Panc1 (cell line): ENCODE measurements at regions not wholly inside any gene's neighbourhood (a gene's known extent, or its start where the extent isn't known, plus 50 kb on each side); places are given as distances from the start of the nearest gene placed in this dataset.

Source experiments
- ATAC-seq: fragments of 200-7000 bp; cut with Tn5 transposase; 2 replicates; pipeline ENCODE4 v1.9.1; 2020; ENCODE audit warnings: mild to moderate bottlenecking, moderate library complexity
- BruUV-seq: library from RNA; stranded (reverse); fragments of 400-500 nt; replicated peaks from 2 replicates; lab custom pipeline; 2021; lab: Mats Ljungman, UMichigan
- CTCF ChIA-PET: fragments of 300-600 bp; sonication (Branson Sonifier 250); formaldehyde crosslinking; loops from one replicate; lab custom pipeline; 2022; ENCODE audit warnings: antibody characterized with exemption; lab: Charles Lee
- POLR2A ChIA-PET: fragments of 300-600 bp; sonication (Branson Sonifier 250); formaldehyde crosslinking; loops from one replicate; lab custom pipeline; 2022; ENCODE audit warnings: antibody characterized with exemption; lab: Charles Lee
- DNase-seq: peaks from one replicate; pipeline ENCODE4 v3.0.0-alpha.2; 2010; ENCODE audit warnings: low read depth, low spot score
- H3K27ac ChIP-seq: 2 replicates; pipeline ENCODE4 v1.5.1; 2011; ENCODE audit warnings: mild to moderate bottlenecking, low read length, inconsistent platforms
- H3K27me3 ChIP-seq: fragments of 200-500 bp; sonication (Bioruptor generic); 2 replicates; pipeline ENCODE4 v1.6.0; 2014; ENCODE audit warnings: low read length, inconsistent platforms; ENCODE audit not compliant: control insufficient read depth, insufficient read depth
- H3K36me3 ChIP-seq: fragments of 200-500 bp; sonication (Bioruptor generic); 2 replicates; pipeline ENCODE4 v1.5.1; 2014; ENCODE audit warnings: inconsistent platforms, mild to moderate bottlenecking, low read length, moderate library complexity; ENCODE audit not compliant: control insufficient read depth, insufficient read depth
- H3K4me1 ChIP-seq: 2 replicates; pipeline ENCODE4 v1.5.1; 2011; ENCODE audit warnings: inconsistent platforms, mild to moderate bottlenecking, low read length, moderate library complexity; ENCODE audit not compliant: control insufficient read depth, insufficient read depth
- H3K4me3 ChIP-seq, 2 experiments: 2 replicates each; pipeline ENCODE4 v1.5.1; 2011 to 2012; ENCODE audit warnings: low read depth in 2 of 2, low read length in 2 of 2, mild to moderate bottlenecking in 2 of 2, inconsistent platforms in 1 of 2, moderate library complexity in 1 of 2
- H3K9me3 ChIP-seq: fragments of 200-500 bp; sonication (Bioruptor generic); 2 replicates; pipeline ENCODE4 v1.5.1; 2014; ENCODE audit warnings: low read depth, mild to moderate bottlenecking, inconsistent platforms, low read length, moderate library complexity; ENCODE audit not compliant: control insufficient read depth, insufficient read depth
- CTCF ChIP-seq: fragments of 450-650 bp; IDR thresholded peaks from 2 replicates; pipeline ENCODE4 v1.5.1; 2017; ENCODE audit warnings: mild to moderate bottlenecking
- POLR2AphosphoS5 ChIP-seq: IDR thresholded peaks from 2 replicates; pipeline ENCODE4 v1.6.1; 2012; ENCODE audit warnings: mild to moderate bottlenecking, low read depth, low read length, moderate library complexity
- REST ChIP-seq, 2 experiments: IDR thresholded peaks; 2 replicates each; pipeline ENCODE4 v1.6.1; 2011 to 2012; ENCODE audit warnings: low read depth in 2 of 2, control low read depth in 1 of 2, low read length in 1 of 2, mild to moderate bottlenecking in 1 of 2, moderate library complexity in 1 of 2; ENCODE audit not compliant: insufficient read depth in 1 of 2
- SIN3A ChIP-seq: IDR thresholded peaks from 2 replicates; pipeline ENCODE4 v1.6.1; 2012; ENCODE audit warnings: low read depth, mild to moderate bottlenecking, low read length, moderate library complexity, borderline replicate concordance; ENCODE audit not compliant: insufficient read depth
- TCF7L2 ChIP-seq: IDR thresholded peaks from 2 replicates; pipeline ENCODE4 v1.6.1; 2011; ENCODE audit warnings: mild to moderate bottlenecking, low read depth, low read length, inconsistent platforms
- in situ Hi-C: cut with HindIII; loops from 2 replicates; pipeline ENCODE4 v1.10.0; 2016; ENCODE audit warnings: low sequenced_read_pairs, low pct_unique_long_range_greater_than_20kb
- intact Hi-C: fragments of 100-400 bp; cut with micrococcal nuclease; formaldehyde crosslinking; loops from one replicate; pipeline ENCODE4 v1.10.0; 2022; ENCODE audit not compliant: unreplicated experiment

GRCh38 chr10:1966712-1967376 is 229.5 kb upstream of the ADARB2 start:
- H3K4me1 ChIP-seq, result no peaks in the 10 kb centered on the region
- no TSS peak for BruUV-seq
- intact Hi-C loops, result no loop called here
- in situ Hi-C loops, result no loop called here
- ChIA-PET CTCF (no interaction called here), POLR2A (no interaction called here)
- no peak for TF ChIP-seq TCF7L2
- TF ChIP-seq SIN3A, result no peak
- no peak for TF ChIP-seq CTCF
- no peak for TF ChIP-seq POLR2AphosphoS5
- TF ChIP-seq REST (IDR thresholded peaks at IDR 0.05; ENCODE audit: insufficient read depth in 1 of 2, low read depth in 2 of 2, low read length in 1 of 2), result no peak
- H3K27ac ChIP-seq, result no peak overlapping the region
- no peaks in the 10 kb centered on the region for H3K36me3 ChIP-seq
- no peaks in the 10 kb centered on the region for H3K27me3 ChIP-seq
- ATAC-seq, result no peak
- no peak for DNase-seq
- no peak overlapping the region for H3K4me3 ChIP-seq
- H3K9me3 ChIP-seq, result no peaks in the 10 kb centered on the region

GRCh38 chr10:1964476-1964875 is 227.2 kb upstream of the ADARB2 start:
- intact Hi-C loops, result no loop called here
- ChIA-PET CTCF (no interaction called here), POLR2A (no interaction called here)
- Histone ChIP-seq H3K27me3 (no peaks in the 10 kb centered on the region), H3K9me3 (no peaks in the 10 kb centered on the region), H3K27ac (no peak overlapping the region), H3K4me1 (no peaks in the 10 kb centered on the region), H3K36me3 (no peaks in the 10 kb centered on the region), H3K4me3 (no peak overlapping the region)
- TF ChIP-seq CTCF, result no peak
- TF ChIP-seq TCF7L2, result no peak
- no peak for TF ChIP-seq POLR2AphosphoS5
- no peak for TF ChIP-seq REST (IDR thresholded peaks at IDR 0.05; ENCODE audit: insufficient read depth in 1 of 2, low read depth in 2 of 2, low read length in 1 of 2)
- TF ChIP-seq SIN3A, result no peak
- ATAC-seq, result no peak
- in situ Hi-C loops, result no loop called here
- no peak for DNase-seq
- BruUV-seq, result no TSS peak
